Skin epidermis (tissue), 12 donors: ENCODE measurements at regions not wholly inside any gene's neighbourhood (a gene's known extent, or its start where the extent isn't known, plus 50 kb on each side); places are given as distances from the start of the nearest gene placed in this dataset.
A peak's percentile ranks its signal among the peaks of the same experiment; 100 is the strongest.

Source experiments
- H3K27ac ChIP-seq, 21 experiments: fragments of 200-600 bp; sonication (generic) in 11 of 21; one replicate each; pipeline ENCODE4 v1.5.0; 2020; ENCODE audit warnings: mild to moderate bottlenecking in 3 of 21, inconsistent platforms in 2 of 21, moderate library complexity in 2 of 21
- H3K4me3 ChIP-seq, 7 experiments: fragments of 200-600 bp; sonication (generic) in 2 of 7; one replicate each; pipeline ENCODE4 v1.5.0; 2020; ENCODE audit warnings: inconsistent platforms in 2 of 7, mild to moderate bottlenecking in 2 of 7, moderate library complexity in 1 of 7

- peak overlapping the region in 1 of 21 experiments; percentile 9 for H3K27ac ChIP-seq
- no peak overlapping the region for H3K4me3 ChIP-seq
Observed at GRCh38 chr3:189038773-189039745, 132.7 kb upstream of the TPRG1 start.

- H3K27ac ChIP-seq = no peak overlapping the region
- H3K4me3 ChIP-seq = no peak overlapping the region
Observed at GRCh38 chr3:189040656-189041335, 131.0 kb upstream of the TPRG1 start.

GRCh38 chr3:189041482-189042090 is 130.2 kb upstream of the TPRG1 start:
- Histone ChIP-seq H3K4me3 (no peak overlapping the region), H3K27ac (peak overlapping the region in 1 of 21 experiments; percentile 23)

DNA sequence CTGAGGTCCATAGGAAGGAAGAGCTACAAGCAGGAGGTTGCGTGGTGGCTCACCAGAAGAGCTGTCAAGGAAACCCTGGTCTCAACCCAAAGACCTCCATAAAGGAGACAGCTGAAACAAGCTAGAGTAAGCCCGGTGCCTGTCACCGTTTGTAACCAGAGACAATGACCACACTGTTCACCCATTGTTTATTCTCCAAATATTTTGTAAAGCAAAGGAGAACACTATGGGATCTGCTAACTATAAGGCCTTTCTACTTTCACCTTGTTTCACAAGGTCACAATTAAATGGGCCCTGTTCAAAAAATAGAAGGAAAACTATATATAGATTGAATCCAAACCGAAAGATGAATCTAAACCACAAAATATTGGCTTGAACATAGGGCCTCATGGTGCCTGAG is 128.9 kb upstream of the TPRG1 start:
- Histone ChIP-seq H3K4me3 (no peak overlapping the region), H3K27ac (no peak overlapping the region)

DNA sequence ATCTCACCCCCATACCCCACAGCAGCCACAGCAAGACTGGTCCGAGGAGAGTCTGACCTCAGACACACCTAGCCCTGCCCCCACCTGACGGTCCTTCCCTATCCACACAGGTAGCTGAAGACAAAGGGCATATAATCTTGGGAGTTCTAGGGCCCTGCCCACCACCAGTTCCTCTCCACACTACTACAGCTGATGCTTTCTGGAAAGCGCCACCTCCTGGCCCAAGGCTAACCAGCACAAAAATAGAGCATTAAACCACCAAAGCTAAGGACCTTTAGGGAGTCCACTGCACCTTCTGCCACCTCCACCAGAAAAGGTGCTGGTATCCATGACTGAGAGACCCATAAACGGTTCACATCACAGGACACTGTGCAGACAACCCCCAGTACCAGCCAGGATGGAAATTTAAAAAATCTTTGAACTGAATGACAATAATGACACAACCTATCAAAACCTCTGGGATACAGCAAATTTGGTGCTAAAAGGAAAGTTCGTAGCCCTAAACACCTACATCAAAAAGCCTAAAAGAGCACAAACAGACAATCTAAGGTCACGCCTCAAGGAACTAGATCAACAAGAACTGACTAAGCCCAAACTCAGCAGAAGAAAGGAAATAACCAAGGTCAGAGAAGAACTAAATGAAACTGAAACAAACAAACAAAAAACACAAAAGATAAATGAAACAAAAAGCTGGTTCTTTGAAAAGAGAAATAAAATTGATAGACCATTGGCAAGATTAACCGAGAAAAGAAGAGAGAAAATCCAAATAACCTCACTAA is 122.1 kb upstream of the TPRG1 start:
- Histone ChIP-seq H3K27ac (peak overlapping the region in 3 of 21 experiments; percentile 20 to 71 (median 43)), H3K4me3 (no peak overlapping the region)

- H3K4me3 ChIP-seq = no peak overlapping the region
- no peak overlapping the region for H3K27ac ChIP-seq
Observed at GRCh38 chr3:189053322-189053721, 118.4 kb upstream of the TPRG1 start.

GRCh38 chr3:189056646-189057335 is 115.0 kb upstream of the TPRG1 start:
- Histone ChIP-seq H3K4me3 (no peak overlapping the region), H3K27ac (no peak overlapping the region)

GRCh38 chr3:189057369-189057768 is 114.4 kb upstream of the TPRG1 start:
- Histone ChIP-seq H3K27ac (no peak overlapping the region), H3K4me3 (no peak overlapping the region)

DNA sequence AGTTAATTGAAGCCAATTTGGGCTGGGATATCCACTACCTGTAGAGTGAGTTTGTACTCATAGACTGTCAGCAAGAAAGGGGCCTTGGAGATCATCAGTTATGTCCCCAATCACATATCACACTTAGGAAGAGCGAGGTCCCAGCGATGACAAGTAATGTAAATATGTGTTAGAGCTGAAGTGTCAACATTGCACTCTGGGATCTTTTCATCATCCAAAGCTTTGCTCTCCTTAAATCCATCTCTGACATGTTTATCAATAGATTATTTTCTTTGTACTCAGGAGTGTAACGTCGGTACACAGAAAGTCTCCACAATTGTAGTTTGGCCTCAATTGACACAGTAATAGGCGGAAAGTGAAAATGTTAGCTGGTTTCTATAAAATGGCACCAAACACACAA is 113.7 kb upstream of the TPRG1 start:
- no peak overlapping the region for H3K27ac ChIP-seq
- H3K4me3 ChIP-seq = no peak overlapping the region

DNA sequence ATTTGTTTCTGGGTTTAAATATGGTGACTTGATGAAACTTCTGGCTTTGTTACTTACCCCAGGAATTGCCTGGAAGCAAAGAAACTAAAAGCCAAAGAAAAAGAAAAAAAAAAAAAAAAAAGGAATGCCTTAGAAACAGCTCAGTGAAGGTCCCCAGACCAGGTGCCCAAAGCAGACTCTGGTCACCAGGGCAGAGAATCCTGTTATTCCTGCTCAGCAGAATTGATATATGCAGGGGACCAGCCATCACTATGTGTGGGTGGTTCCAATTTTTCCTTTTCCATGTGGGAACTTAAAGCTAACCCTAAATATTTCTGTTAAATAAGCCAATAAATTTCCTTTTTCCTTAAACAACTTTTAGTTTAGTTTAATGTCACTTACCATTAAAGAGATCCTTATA is 100.8 kb upstream of the TPRG1 start:
- Histone ChIP-seq H3K4me3 (no peak overlapping the region), H3K27ac (no peak overlapping the region)

DNA sequence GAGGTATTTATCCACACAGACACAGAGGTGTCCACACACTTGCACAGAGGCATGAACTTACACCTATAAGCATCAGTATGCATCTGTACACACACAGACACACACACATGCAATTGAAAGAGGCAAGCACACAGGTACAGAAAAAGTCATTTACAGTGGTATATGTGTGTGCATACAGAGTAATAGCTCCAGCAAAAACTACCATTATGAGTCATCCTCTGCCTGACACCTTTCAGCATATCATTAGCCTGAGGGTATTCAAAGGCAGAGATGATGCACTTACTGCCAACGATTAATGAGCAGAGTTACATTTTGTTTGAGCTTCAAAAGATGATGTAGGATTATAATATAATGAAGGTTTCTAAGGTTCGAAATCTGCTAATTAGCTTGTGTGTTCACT is 100.3 kb upstream of the TPRG1 start:
- Histone ChIP-seq H3K27ac (no peak overlapping the region), H3K4me3 (no peak overlapping the region)

- no peak overlapping the region for H3K27ac ChIP-seq
Observed at GRCh38 chr3:189076449-189076848, 95.3 kb upstream of the TPRG1 start.

GRCh38 chr3:189080745-189081144 is 91.0 kb upstream of the TPRG1 start:
- Histone ChIP-seq H3K4me3 (no peak overlapping the region), H3K27ac (no peak overlapping the region)

More at GRCh38 chr3:189076449-189076848, 95.3 kb upstream of the TPRG1 start:
- H3K4me3 ChIP-seq = no peak overlapping the region

- no peak overlapping the region for H3K27ac ChIP-seq
Observed at GRCh38 chr3:189082666-189083427, 88.9 kb upstream of the TPRG1 start.

GRCh38 chr3:189084620-189085019 is 87.2 kb upstream of the TPRG1 start:
- Histone ChIP-seq H3K27ac (no peak overlapping the region), H3K4me3 (no peak overlapping the region)

More at GRCh38 chr3:189082666-189083427, 88.9 kb upstream of the TPRG1 start:
- H3K4me3 ChIP-seq = no peak overlapping the region

DNA sequence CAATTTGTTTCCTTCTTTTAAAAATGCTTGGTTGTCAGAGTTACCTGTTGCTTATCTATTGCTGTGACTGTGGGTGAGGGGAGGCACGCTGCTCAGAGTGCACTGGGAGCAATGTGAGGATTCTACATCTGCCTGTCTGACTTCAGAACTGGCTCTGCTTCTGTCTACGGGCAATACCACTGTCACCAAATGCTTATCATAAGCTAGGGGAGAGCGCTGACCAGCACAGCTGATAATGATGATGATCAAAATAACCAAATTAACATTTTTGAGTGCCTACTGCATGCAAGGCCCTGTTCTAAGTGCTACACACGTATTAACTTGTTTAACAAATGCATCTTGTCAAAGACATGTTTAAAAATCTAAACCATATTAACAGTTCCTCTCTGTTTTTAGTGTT is 79.2 kb upstream of the TPRG1 start:
- no peak overlapping the region for H3K27ac ChIP-seq

GRCh38 chr3:189094539-189094938 is 77.2 kb upstream of the TPRG1 start:
- H3K4me3 ChIP-seq = no peak overlapping the region
- H3K27ac ChIP-seq = no peak overlapping the region

More for the DNA sequence above, 79.2 kb upstream of the TPRG1 start:
- H3K4me3 ChIP-seq = no peak overlapping the region

- H3K4me3 ChIP-seq = no peak overlapping the region
- no peak overlapping the region for H3K27ac ChIP-seq
Observed at GRCh38 chr3:189096092-189096491, 75.7 kb upstream of the TPRG1 start.
